NB4 (cell line): ENCODE measurements at regions not wholly inside any gene's neighbourhood (a gene's known extent, or its start where the extent isn't known, plus 50 kb on each side); places are given as distances from the start of the nearest gene placed in this dataset.

ENCODE experiments used
- DNase-seq: peaks from one replicate; pipeline ENCODE4 v3.0.0; 2010; ENCODE audit warnings: low read depth
- H3K4me3 ChIP-seq: one replicate; pipeline ENCODE4 v1.5.1; 2011; ENCODE audit warnings: mild to moderate bottlenecking, low read depth, low read length, moderate library complexity
- CTCF ChIP-seq: IDR thresholded peaks from one replicate; pipeline ENCODE4 v1.5.1; 2012; ENCODE audit warnings: low read depth, low read length
- MAX ChIP-seq: IDR thresholded peaks from 2 replicates; pipeline ENCODE4 v1.6.1; 2011; ENCODE audit warnings: low read depth, low read length
- MYC ChIP-seq: IDR thresholded peaks from 2 replicates; pipeline ENCODE4 v1.6.1; 2011; ENCODE audit warnings: low read depth, low read length
- POLR2A ChIP-seq: IDR thresholded peaks from 2 replicates; pipeline ENCODE4 v1.6.1; 2011; ENCODE audit warnings: mild to moderate bottlenecking; ENCODE audit not compliant: insufficient read length; ENCODE audit errors: extremely low read depth

DNA sequence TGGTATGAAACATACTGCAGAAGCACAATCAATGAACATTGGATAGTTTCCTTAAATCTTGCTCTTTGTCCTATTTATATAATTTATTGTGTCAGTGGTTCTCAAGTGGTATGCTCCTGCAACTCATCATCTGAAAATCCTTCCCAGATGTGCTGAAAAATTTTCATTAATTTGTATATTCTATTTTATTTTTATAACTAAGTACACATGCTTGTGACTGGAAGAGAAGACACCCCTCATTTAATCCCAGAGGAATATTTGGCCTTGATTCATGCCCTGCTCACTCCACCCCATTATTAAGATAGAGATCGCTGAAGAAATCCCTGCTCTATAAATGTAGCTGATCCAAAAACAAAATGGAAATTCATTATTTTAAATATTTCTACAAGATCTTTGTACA, 870.5 kb upstream of the CXADR start:
- TF ChIP-seq MYC: no peak
- no peak for TF ChIP-seq CTCF
- no peak for TF ChIP-seq MAX
- TF ChIP-seq POLR2A: no peak

GRCh38 chr21:16644685-16645084, 868.2 kb upstream of the CXADR start:
- no peak overlapping the region for H3K4me3 ChIP-seq
- TF ChIP-seq MAX (no peak), CTCF (no peak), POLR2A (no peak), MYC (no peak)
- DNase-seq: no peak

More for the DNA sequence above, 870.5 kb upstream of the CXADR start:
- no peak overlapping the region for H3K4me3 ChIP-seq
- no peak for DNase-seq

DNA sequence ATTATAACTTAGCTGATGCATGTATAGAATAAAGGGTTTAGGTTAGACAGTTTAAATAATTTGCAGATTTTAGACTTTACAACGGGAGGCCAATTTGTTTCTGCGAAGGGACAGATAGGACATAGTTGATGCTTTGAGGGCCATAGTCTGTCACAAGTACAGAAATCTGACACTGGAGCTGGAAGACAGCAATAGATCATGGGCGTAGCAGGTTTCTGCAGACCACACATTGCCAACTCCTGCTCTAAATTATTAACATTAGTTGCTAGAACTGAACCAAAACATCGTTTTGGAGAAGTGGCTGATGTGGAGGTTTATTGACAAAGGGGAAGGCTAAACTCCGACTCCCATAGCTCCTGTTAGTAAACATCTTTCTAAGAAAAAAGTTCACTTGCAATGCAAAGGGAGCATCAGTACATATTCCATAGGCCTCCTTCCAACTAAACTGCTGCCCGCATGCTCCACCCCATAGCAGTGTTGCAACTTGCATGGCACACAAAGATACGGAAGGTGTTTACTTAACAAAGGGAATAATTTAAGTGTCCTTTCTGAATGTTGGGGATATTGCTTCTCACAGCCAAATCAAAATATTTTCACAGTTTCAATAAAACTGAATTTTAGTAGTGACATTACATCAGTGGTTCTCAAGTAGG, 862.0 kb upstream of the CXADR start:
- H3K4me3 ChIP-seq: no peak overlapping the region
- TF ChIP-seq POLR2A (no peak), CTCF (no peak), MYC (no peak), MAX (no peak)
- DNase-seq: no peak

GRCh38 chr21:16651956-16652355, 860.9 kb upstream of the CXADR start:
- TF ChIP-seq CTCF: no peak
- TF ChIP-seq MYC: no peak
- TF ChIP-seq MAX: no peak
- TF ChIP-seq POLR2A: no peak
- no peak overlapping the region for H3K4me3 ChIP-seq
- DNase-seq: no peak

DNA sequence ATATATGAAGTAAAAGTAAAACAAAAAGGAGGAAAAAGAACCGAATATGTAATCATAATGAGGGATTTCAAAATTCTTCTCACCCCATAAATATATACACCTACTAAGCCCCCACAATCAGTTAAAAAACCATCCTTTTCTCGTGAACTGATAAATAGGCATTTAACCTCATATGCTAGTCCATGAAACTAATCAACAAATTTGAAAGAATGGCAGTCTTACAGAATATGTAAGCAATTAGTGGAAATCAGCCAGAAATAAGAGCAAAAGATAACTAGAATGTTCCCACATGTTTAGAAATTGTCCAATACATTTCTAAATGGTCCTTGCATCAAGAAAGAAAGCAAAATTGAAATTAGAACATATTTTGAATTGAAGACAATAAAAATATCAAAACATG, 849.4 kb upstream of the CXADR start:
- DNase-seq: no peak
- TF ChIP-seq POLR2A: no peak
- TF ChIP-seq MYC: no peak
- no peak for TF ChIP-seq MAX
- TF ChIP-seq CTCF: no peak
- H3K4me3 ChIP-seq: no peak overlapping the region

GRCh38 chr21:16667395-16667794, 845.4 kb upstream of the CXADR start:
- TF ChIP-seq MAX: no peak
- no peak for DNase-seq
- H3K4me3 ChIP-seq: no peak overlapping the region
